ENCODE measurements at regions not wholly inside any gene's neighbourhood (a gene's known extent, or its start where the extent isn't known, plus 50 kb on each side); places are given as distances from the start of the nearest gene placed in this dataset.
A peak's percentile ranks its signal among the peaks of the same experiment; 100 is the strongest.

GRCh38 chr5:93163010-93163663 is 417.9 kb downstream of the NR2F1-AS1 start:
- H3K27ac ChIP-seq (ENCODE audit: low read depth, low read length), result peak overlapping the region; percentile 78
- H3K9me3 ChIP-seq (ENCODE audit: control insufficient read depth, insufficient read depth, low read length), result no peaks in the 10 kb centered on the region
- H3K27me3 ChIP-seq (ENCODE audit: control insufficient read depth, insufficient read depth, low read length), result no peaks in the 10 kb centered on the region
- DNase-seq (ENCODE audit: low read depth in 4 of 6, low spot score in 6 of 6), result peak in 1 of 6 donors; percentile 49
- H3K4me3 ChIP-seq (ENCODE audit: low read depth, low read length), result no peak overlapping the region
- H3K36me3 ChIP-seq (ENCODE audit: control insufficient read depth, insufficient read depth, low read length), result no peaks in the 10 kb centered on the region
- H3K4me1 ChIP-seq (ENCODE audit: control insufficient read depth, insufficient read depth, low read length), result peaks cover 3% of the 10 kb centered on the region

- Histone ChIP-seq H3K4me3 (ENCODE audit: low read depth, low read length) (no peak overlapping the region), H3K4me1 (ENCODE audit: control insufficient read depth, insufficient read depth, low read length) (peaks cover 3% of the 10 kb centered on the region), H3K27me3 (ENCODE audit: control insufficient read depth, insufficient read depth, low read length) (no peaks in the 10 kb centered on the region), H3K27ac (ENCODE audit: low read depth, low read length) (peak overlapping the region; percentile 78), H3K9me3 (ENCODE audit: control insufficient read depth, insufficient read depth, low read length) (no peaks in the 10 kb centered on the region), H3K36me3 (ENCODE audit: control insufficient read depth, insufficient read depth, low read length) (no peaks in the 10 kb centered on the region)
- DNase-seq (ENCODE audit: low read depth in 4 of 6, low spot score in 6 of 6), result peak in 2 of 6 donors; percentile 47 to 64
- 50% methylated on average over 1 of the region's 1 CpG for WGBS (ENCODE audit: insufficient coverage)
Measured at GRCh38 chr5:93161661-93162654, 419.1 kb downstream of the NR2F1-AS1 start.

- Histone ChIP-seq H3K9me3 (ENCODE audit: control insufficient read depth, insufficient read depth, low read length) (no peaks in the 10 kb centered on the region), H3K4me3 (ENCODE audit: low read depth, low read length) (no peak overlapping the region), H3K36me3 (ENCODE audit: control insufficient read depth, insufficient read depth, low read length) (no peaks in the 10 kb centered on the region), H3K27me3 (ENCODE audit: control insufficient read depth, insufficient read depth, low read length) (no peaks in the 10 kb centered on the region), H3K27ac (ENCODE audit: low read depth, low read length) (no peak overlapping the region), H3K4me1 (ENCODE audit: control insufficient read depth, insufficient read depth, low read length) (peaks cover 3% of the 10 kb centered on the region)
- WGBS (ENCODE audit: insufficient coverage), result 93% methylated on average over 3 of the region's 3 CpGs
- DNase-seq (ENCODE audit: low read depth in 4 of 6, low spot score in 6 of 6), result no peak
Measured at GRCh38 chr5:93158841-93159240, 422.2 kb downstream of the NR2F1-AS1 start.

- Histone ChIP-seq H3K36me3 (ENCODE audit: control insufficient read depth, insufficient read depth, low read length) (no peaks in the 10 kb centered on the region), H3K4me3 (ENCODE audit: low read depth, low read length) (no peak overlapping the region), H3K27me3 (ENCODE audit: control insufficient read depth, insufficient read depth, low read length) (no peaks in the 10 kb centered on the region), H3K9me3 (ENCODE audit: control insufficient read depth, insufficient read depth, low read length) (no peaks in the 10 kb centered on the region), H3K27ac (ENCODE audit: low read depth, low read length) (no peak overlapping the region), H3K4me1 (ENCODE audit: control insufficient read depth, insufficient read depth, low read length) (no peaks in the 10 kb centered on the region)
- 98% methylated on average over 5 of the region's 5 CpGs for WGBS (ENCODE audit: insufficient coverage)
- DNase-seq (ENCODE audit: low read depth in 4 of 6, low spot score in 6 of 6), result no peak
Measured at GRCh38 chr5:93156566-93156965, 424.5 kb downstream of the NR2F1-AS1 start.

- no peaks in the 10 kb centered on the region for H3K4me1 ChIP-seq (ENCODE audit: control insufficient read depth, insufficient read depth, low read length)
- H3K27ac ChIP-seq (ENCODE audit: low read depth, low read length), result no peak overlapping the region
- DNase-seq (ENCODE audit: low read depth in 4 of 6, low spot score in 6 of 6), result no peak
- H3K9me3 ChIP-seq (ENCODE audit: control insufficient read depth, insufficient read depth, low read length), result no peaks in the 10 kb centered on the region
- no CpG with 5 or more reads among the region's 1 CpG for WGBS (ENCODE audit: insufficient coverage)
- H3K4me3 ChIP-seq (ENCODE audit: low read depth, low read length), result no peak overlapping the region
- H3K27me3 ChIP-seq (ENCODE audit: control insufficient read depth, insufficient read depth, low read length), result no peaks in the 10 kb centered on the region
- no peaks in the 10 kb centered on the region for H3K36me3 ChIP-seq (ENCODE audit: control insufficient read depth, insufficient read depth, low read length)
Measured at GRCh38 chr5:93154535-93154934, 426.5 kb downstream of the NR2F1-AS1 start.

GRCh38 chr5:93153461-93153860 is 427.6 kb downstream of the NR2F1-AS1 start:
- no peak overlapping the region for H3K27ac ChIP-seq (ENCODE audit: low read depth, low read length)
- no peaks in the 10 kb centered on the region for H3K36me3 ChIP-seq (ENCODE audit: control insufficient read depth, insufficient read depth, low read length)
- no peaks in the 10 kb centered on the region for H3K9me3 ChIP-seq (ENCODE audit: control insufficient read depth, insufficient read depth, low read length)
- DNase-seq (ENCODE audit: low read depth in 4 of 6, low spot score in 6 of 6), result no peak
- H3K4me1 ChIP-seq (ENCODE audit: control insufficient read depth, insufficient read depth, low read length), result no peaks in the 10 kb centered on the region
- H3K4me3 ChIP-seq (ENCODE audit: low read depth, low read length), result no peak overlapping the region
- WGBS (ENCODE audit: insufficient coverage), result 57% methylated on average over 1 of the region's 3 CpGs
- H3K27me3 ChIP-seq (ENCODE audit: control insufficient read depth, insufficient read depth, low read length), result no peaks in the 10 kb centered on the region

GRCh38 chr5:93151896-93152295 is 429.1 kb downstream of the NR2F1-AS1 start:
- H3K9me3 ChIP-seq (ENCODE audit: control insufficient read depth, insufficient read depth, low read length), result no peaks in the 10 kb centered on the region
- H3K36me3 ChIP-seq (ENCODE audit: control insufficient read depth, insufficient read depth, low read length), result no peaks in the 10 kb centered on the region
- no peaks in the 10 kb centered on the region for H3K4me1 ChIP-seq (ENCODE audit: control insufficient read depth, insufficient read depth, low read length)
- DNase-seq (ENCODE audit: low read depth in 4 of 6, low spot score in 6 of 6), result no peak
- no peak overlapping the region for H3K4me3 ChIP-seq (ENCODE audit: low read depth, low read length)
- H3K27me3 ChIP-seq (ENCODE audit: control insufficient read depth, insufficient read depth, low read length), result no peaks in the 10 kb centered on the region
- no peak overlapping the region for H3K27ac ChIP-seq (ENCODE audit: low read depth, low read length)
- 100% methylated on average over 1 of the region's 5 CpGs for WGBS (ENCODE audit: insufficient coverage)

GRCh38 chr5:93151121-93151520 is 429.9 kb downstream of the NR2F1-AS1 start:
- no peak overlapping the region for H3K4me3 ChIP-seq (ENCODE audit: low read depth, low read length)
- no peaks in the 10 kb centered on the region for H3K4me1 ChIP-seq (ENCODE audit: control insufficient read depth, insufficient read depth, low read length)
- H3K9me3 ChIP-seq (ENCODE audit: control insufficient read depth, insufficient read depth, low read length), result no peaks in the 10 kb centered on the region
- no peak for DNase-seq (ENCODE audit: low read depth in 4 of 6, low spot score in 6 of 6)
- no peaks in the 10 kb centered on the region for H3K27me3 ChIP-seq (ENCODE audit: control insufficient read depth, insufficient read depth, low read length)
- no peak overlapping the region for H3K27ac ChIP-seq (ENCODE audit: low read depth, low read length)
- H3K36me3 ChIP-seq (ENCODE audit: control insufficient read depth, insufficient read depth, low read length), result no peaks in the 10 kb centered on the region

GRCh38 chr5:93150311-93151012 is 430.6 kb downstream of the NR2F1-AS1 start:
- H3K4me1 ChIP-seq (ENCODE audit: control insufficient read depth, insufficient read depth, low read length), result no peaks in the 10 kb centered on the region
- no peaks in the 10 kb centered on the region for H3K27me3 ChIP-seq (ENCODE audit: control insufficient read depth, insufficient read depth, low read length)
- no peak for DNase-seq (ENCODE audit: low read depth in 4 of 6, low spot score in 6 of 6)
- no peak overlapping the region for H3K4me3 ChIP-seq (ENCODE audit: low read depth, low read length)
- no peaks in the 10 kb centered on the region for H3K9me3 ChIP-seq (ENCODE audit: control insufficient read depth, insufficient read depth, low read length)
- no peaks in the 10 kb centered on the region for H3K36me3 ChIP-seq (ENCODE audit: control insufficient read depth, insufficient read depth, low read length)
- WGBS (ENCODE audit: insufficient coverage), result 100% methylated on average over 3 of the region's 3 CpGs
- H3K27ac ChIP-seq (ENCODE audit: low read depth, low read length), result no peak overlapping the region
